NCI-H1417 treated with DMSO at 0.1 percent for 48 hours (cell line): ENCODE measurements at regions not wholly inside any gene's neighbourhood (a gene's known extent, or its start where the extent isn't known, plus 50 kb on each side); places are given as distances from the start of the nearest gene placed in this dataset.

Experiments used
- DNase-seq: peaks from one replicate; lab custom pipeline; 2025; lab: John Stamatoyannopoulos, UW

GRCh38 chr4:166491635-166492034 is 618.6 kb downstream of the TLL1 start:
- no peak for DNase-seq

GRCh38 chr4:166493924-166494345 is 620.9 kb downstream of the TLL1 start:
- no peak for DNase-seq

GRCh38 chr4:166498546-166498945 is 625.5 kb downstream of the TLL1 start:
- no peak for DNase-seq

- no peak for DNase-seq
Measured at GRCh38 chr4:166499820-166500219, 626.8 kb downstream of the TLL1 start.

- no peak for DNase-seq
Measured at GRCh38 chr4:166501941-166502382, 628.9 kb downstream of the TLL1 start.

GRCh38 chr4:166502660-166503059 is 629.6 kb downstream of the TLL1 start:
- no peak for DNase-seq

GRCh38 chr4:166506051-166506450 is 633.0 kb downstream of the TLL1 start:
- no peak for DNase-seq

GRCh38 chr4:166512267-166512666 is 639.2 kb downstream of the TLL1 start:
- no peak for DNase-seq

GRCh38 chr4:166518315-166518714 is 645.3 kb downstream of the TLL1 start:
- no peak for DNase-seq

- DNase-seq, result peak; percentile 97
Measured at GRCh38 chr4:166518776-166519175, 645.7 kb downstream of the TLL1 start.

GRCh38 chr4:166519774-166520173 is 646.7 kb downstream of the TLL1 start:
- DNase-seq, result peak; percentile 10

GRCh38 chr4:166527500-166527899 is 654.5 kb downstream of the TLL1 start:
- no peak for DNase-seq

- DNase-seq, result no peak
Measured at GRCh38 chr4:166531703-166532102, 658.7 kb downstream of the TLL1 start.

GRCh38 chr4:166535865-166536264 is 662.8 kb downstream of the TLL1 start:
- no peak for DNase-seq

GRCh38 chr4:166538491-166539005 is 665.5 kb downstream of the TLL1 start:
- DNase-seq, result no peak

- no peak for DNase-seq
Measured at GRCh38 chr4:166546009-166546408, 673.0 kb downstream of the TLL1 start.

- no peak for DNase-seq
Measured at GRCh38 chr4:166577639-166578038, 656.7 kb downstream of the SPOCK3 start.

- no peak for DNase-seq
Measured at GRCh38 chr4:166585491-166585890, 648.8 kb downstream of the SPOCK3 start.

GRCh38 chr4:166594326-166594946 is 639.9 kb downstream of the SPOCK3 start:
- no peak for DNase-seq

GRCh38 chr4:166600264-166600663 is 634.0 kb downstream of the SPOCK3 start:
- DNase-seq, result no peak

- DNase-seq, result no peak
Measured at GRCh38 chr4:166602068-166602467, 632.2 kb downstream of the SPOCK3 start.

GRCh38 chr4:166622425-166622977 is 611.8 kb downstream of the SPOCK3 start:
- DNase-seq, result no peak

GRCh38 chr4:166625018-166625637 is 609.2 kb downstream of the SPOCK3 start:
- no peak for DNase-seq
